SU-DHL-6 (cell line): ENCODE measurements at regions not wholly inside any gene's neighbourhood (a gene's known extent, or its start where the extent isn't known, plus 50 kb on each side); places are given as distances from the start of the nearest gene placed in this dataset.

Experiments
- H2AFZ ChIP-seq: fragments of 200-600 bp; sonication (generic); 2 replicates; pipeline ENCODE4 v1.6.1; 2014; ENCODE audit warnings: low read depth, mild to moderate bottlenecking, moderate library complexity, mixed read lengths, antibody characterized with exemption, low read length; ENCODE audit not compliant: severe bottlenecking
- H3F3A ChIP-seq: fragments of 200-600 bp; shearing (Covaris generic); 2 replicates; pipeline ENCODE4 v1.6.0; 2016; ENCODE audit warnings: antibody characterized with exemption, mild to moderate bottlenecking; ENCODE audit not compliant: insufficient read depth
- H3K27ac ChIP-seq: fragments of 200-600 bp; sonication (generic); 2 replicates; pipeline ENCODE4 v1.5.1; 2016; ENCODE audit warnings: low read depth, mild to moderate bottlenecking, low read length, moderate library complexity, mixed read lengths
- H3K27me3 ChIP-seq: fragments of 200-600 bp; sonication (generic), shearing (Covaris generic); 2 replicates; pipeline ENCODE4 v1.6.0; 2014; ENCODE audit warnings: mild to moderate bottlenecking, low read length
- H3K36me3 ChIP-seq: fragments of 200-600 bp; sonication (generic); 2 replicates; pipeline ENCODE4 v1.6.1; 2014; ENCODE audit warnings: mild to moderate bottlenecking, low read length, mixed read lengths
- H3K4me2 ChIP-seq: fragments of 300-600, 200-600 bp; shearing (Covaris generic), sonication (generic); 2 replicates; pipeline ENCODE4 v1.6.0; 2014; ENCODE audit warnings: low read length, low read depth, mild to moderate bottlenecking; ENCODE audit not compliant: poor library complexity, severe bottlenecking
- H3K4me3 ChIP-seq: fragments of 200-600 bp; sonication (generic); 2 replicates; pipeline ENCODE4 v1.5.1; 2014; ENCODE audit warnings: antibody characterized with exemption, low read length, mild to moderate bottlenecking, mixed read lengths; ENCODE audit not compliant: insufficient read depth, poor library complexity, severe bottlenecking
- H3K79me2 ChIP-seq: fragments of 200-600 bp; sonication (generic); 2 replicates; pipeline ENCODE4 v1.6.1; 2014; ENCODE audit warnings: mild to moderate bottlenecking, low read length, moderate library complexity; ENCODE audit not compliant: insufficient read depth
- H3K9ac ChIP-seq: fragments of 200-600 bp; sonication (generic); 2 replicates; pipeline ENCODE4 v1.7.0; 2014; ENCODE audit warnings: mild to moderate bottlenecking, low read length
- H3K9me2 ChIP-seq: fragments of 200-600 bp; sonication (generic); replicated peaks from 2 replicates; pipeline ENCODE4 v1.6.1; 2014; ENCODE audit warnings: low read length; ENCODE audit not compliant: insufficient read depth
- H3K9me3 ChIP-seq: fragments of 200-600 bp; sonication (generic); 2 replicates; pipeline ENCODE4 v1.6.1; 2014; ENCODE audit warnings: low read length, mixed read lengths; ENCODE audit not compliant: insufficient read depth
- H4K20me1 ChIP-seq: fragments of 200-600 bp; sonication (generic); 2 replicates; pipeline ENCODE4 v1.6.1; 2014; ENCODE audit warnings: low read depth, mild to moderate bottlenecking, antibody characterized with exemption, low read length, moderate library complexity, mixed read lengths
- EZH2phosphoT487 ChIP-seq: fragments of 200-600 bp; sonication (generic), shearing (Covaris generic); conservative IDR thresholded peaks from 2 replicates; pipeline ENCODE4 v1.6.1; 2018; ENCODE audit warnings: mild to moderate bottlenecking, antibody characterized with exemption, low read length, moderate library complexity, mixed read lengths
- TF ChIP-seq, protein P1 (sequence below): fragments of 200-600 bp; sonication (generic); IDR thresholded peaks from one replicate; pipeline ENCODE4 v1.5.1; 2017; ENCODE audit warnings: antibody characterized with exemption, mild to moderate bottlenecking, low read length, moderate library complexity; ENCODE audit not compliant: insufficient read depth, poor library complexity, severe bottlenecking

DNA sequence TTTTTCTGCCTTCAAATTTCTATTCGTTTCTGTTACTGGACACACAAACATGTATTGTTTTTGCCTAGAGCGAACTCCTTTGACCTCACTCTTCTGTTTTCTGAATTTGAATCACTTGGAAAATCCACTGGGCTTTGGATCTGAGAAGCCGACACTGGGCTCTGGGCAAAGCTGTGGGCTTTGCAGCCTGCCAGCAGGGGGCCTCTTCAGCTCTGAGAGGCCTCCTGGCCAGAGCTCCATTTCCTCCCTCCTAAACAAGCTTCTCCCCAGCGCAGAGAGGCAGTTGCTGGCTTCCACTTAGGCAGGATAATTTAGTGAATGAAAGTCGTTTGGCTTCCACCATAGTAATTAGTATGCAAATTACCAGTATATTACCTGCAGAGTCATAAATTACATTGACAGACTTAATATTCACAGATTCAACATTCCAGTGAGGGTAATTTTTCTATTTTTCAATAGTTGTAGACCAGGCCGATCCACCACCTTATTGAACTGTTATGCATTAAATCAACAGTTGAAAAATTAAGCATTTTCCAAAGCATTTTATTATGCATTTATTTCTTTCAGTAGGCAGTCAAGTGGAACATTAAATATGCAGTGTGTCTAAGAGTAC, 104.0 kb upstream of the ZNF366 start:
- Histone ChIP-seq H3K9ac (no peak overlapping the region), H3F3A (no peaks in the 10 kb centered on the region), H3K79me2 (no peaks in the 10 kb centered on the region), H2AFZ (no peak overlapping the region), H3K4me2 (no peak overlapping the region), H3K9me3 (no peaks in the 10 kb centered on the region), H3K27me3 (no peaks in the 10 kb centered on the region), H3K36me3 (no peaks in the 10 kb centered on the region), H3K4me3 (no peak overlapping the region), H3K27ac (no peak overlapping the region), H3K9me2 (no peaks in the 10 kb centered on the region), H4K20me1 (no peaks in the 10 kb centered on the region)
- no peak for TF ChIP-seq EZH2phosphoT487
- TF ChIP-seq, protein P1, sequence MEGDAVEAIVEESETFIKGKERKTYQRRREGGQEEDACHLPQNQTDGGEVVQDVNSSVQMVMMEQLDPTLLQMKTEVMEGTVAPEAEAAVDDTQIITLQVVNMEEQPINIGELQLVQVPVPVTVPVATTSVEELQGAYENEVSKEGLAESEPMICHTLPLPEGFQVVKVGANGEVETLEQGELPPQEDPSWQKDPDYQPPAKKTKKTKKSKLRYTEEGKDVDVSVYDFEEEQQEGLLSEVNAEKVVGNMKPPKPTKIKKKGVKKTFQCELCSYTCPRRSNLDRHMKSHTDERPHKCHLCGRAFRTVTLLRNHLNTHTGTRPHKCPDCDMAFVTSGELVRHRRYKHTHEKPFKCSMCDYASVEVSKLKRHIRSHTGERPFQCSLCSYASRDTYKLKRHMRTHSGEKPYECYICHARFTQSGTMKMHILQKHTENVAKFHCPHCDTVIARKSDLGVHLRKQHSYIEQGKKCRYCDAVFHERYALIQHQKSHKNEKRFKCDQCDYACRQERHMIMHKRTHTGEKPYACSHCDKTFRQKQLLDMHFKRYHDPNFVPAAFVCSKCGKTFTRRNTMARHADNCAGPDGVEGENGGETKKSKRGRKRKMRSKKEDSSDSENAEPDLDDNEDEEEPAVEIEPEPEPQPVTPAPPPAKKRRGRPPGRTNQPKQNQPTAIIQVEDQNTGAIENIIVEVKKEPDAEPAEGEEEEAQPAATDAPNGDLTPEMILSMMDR, result peak; percentile 83

DNA sequence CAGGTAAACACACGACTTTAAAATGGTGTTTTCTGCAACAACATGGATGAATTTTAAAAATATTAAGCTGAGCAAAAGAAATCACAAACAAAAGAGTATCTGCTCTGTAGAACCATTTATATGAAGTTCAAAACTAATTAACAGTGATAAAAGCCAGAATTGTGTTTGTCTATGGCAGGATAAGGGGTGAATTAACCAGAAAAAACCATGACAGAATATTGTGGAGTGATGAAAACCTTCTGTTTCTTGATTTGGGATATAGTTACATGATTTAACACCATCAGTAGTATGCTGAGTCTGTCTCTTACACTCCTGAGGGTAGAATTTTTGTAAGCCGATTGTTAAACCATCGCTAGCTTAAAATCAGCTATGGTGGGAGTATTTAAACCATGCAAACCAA, 101.7 kb upstream of the ZNF366 start:
- no peak overlapping the region for H3K27ac ChIP-seq
- no peaks in the 10 kb centered on the region for H4K20me1 ChIP-seq
- no peaks in the 10 kb centered on the region for H3K36me3 ChIP-seq
- no peaks in the 10 kb centered on the region for H3F3A ChIP-seq
- no peaks in the 10 kb centered on the region for H3K79me2 ChIP-seq
- TF ChIP-seq, protein P1, result no peak
- TF ChIP-seq EZH2phosphoT487, result no peak
- no peaks in the 10 kb centered on the region for H3K9me2 ChIP-seq
- no peak overlapping the region for H3K4me3 ChIP-seq
- H2AFZ ChIP-seq, result no peak overlapping the region
- H3K27me3 ChIP-seq, result no peaks in the 10 kb centered on the region
- H3K9me3 ChIP-seq, result no peaks in the 10 kb centered on the region
- no peak overlapping the region for H3K4me2 ChIP-seq
- H3K9ac ChIP-seq, result no peak overlapping the region

DNA sequence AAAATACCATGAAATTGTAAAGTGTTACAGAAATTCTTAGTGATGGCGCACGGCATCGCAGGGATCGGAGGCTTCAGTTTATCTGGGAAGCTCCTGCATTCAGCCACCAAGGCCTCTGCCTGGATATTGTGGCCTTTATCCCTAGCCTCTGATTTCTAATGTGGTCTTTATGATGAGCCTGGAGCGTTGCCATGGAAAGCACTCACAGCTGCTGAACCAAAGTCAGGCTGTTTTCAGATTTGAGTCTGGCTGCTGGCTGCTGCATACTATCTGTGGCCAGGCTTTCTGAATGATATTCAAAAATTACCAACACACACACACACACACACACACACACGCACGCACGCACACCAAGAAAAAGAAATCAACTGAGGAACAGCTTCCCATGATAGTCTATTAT, 101.1 kb upstream of the ZNF366 start:
- Histone ChIP-seq H3K9me3 (no peaks in the 10 kb centered on the region), H3K36me3 (no peaks in the 10 kb centered on the region), H3K79me2 (no peaks in the 10 kb centered on the region), H3K9me2 (no peaks in the 10 kb centered on the region), H3F3A (no peaks in the 10 kb centered on the region), H3K4me3 (no peak overlapping the region), H3K4me2 (no peak overlapping the region), H4K20me1 (no peaks in the 10 kb centered on the region), H3K27ac (no peak overlapping the region), H2AFZ (no peak overlapping the region), H3K9ac (no peak overlapping the region), H3K27me3 (no peaks in the 10 kb centered on the region)
- TF ChIP-seq, protein P1, result no peak
- TF ChIP-seq EZH2phosphoT487, result no peak
